ENCODE measurements at regions not wholly inside any gene's neighbourhood (a gene's known extent, or its start where the extent isn't known, plus 50 kb on each side); places are given as distances from the start of the nearest gene placed in this dataset.

DNA sequence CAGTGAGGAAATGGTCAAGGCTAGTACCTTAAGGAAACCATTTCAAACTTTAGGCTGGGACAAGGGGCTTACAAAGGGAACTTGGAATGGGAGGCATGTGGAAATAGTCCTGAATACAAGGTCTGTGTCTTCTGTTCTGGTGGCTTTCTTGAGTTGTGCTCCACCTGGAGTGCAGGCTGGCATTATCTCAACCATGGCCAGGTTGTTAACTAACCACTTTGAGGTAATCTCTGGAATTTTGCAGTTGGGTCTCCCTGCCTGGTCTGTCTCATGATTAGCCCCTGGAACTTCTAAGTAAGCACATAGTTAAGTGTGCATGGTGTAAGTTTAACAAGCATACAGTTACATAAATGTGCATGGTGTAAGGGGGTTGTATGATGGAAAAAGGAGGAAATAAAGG, 77.5 kb downstream of the PCDH18 start:
- TF ChIP-seq, protein P1, sequence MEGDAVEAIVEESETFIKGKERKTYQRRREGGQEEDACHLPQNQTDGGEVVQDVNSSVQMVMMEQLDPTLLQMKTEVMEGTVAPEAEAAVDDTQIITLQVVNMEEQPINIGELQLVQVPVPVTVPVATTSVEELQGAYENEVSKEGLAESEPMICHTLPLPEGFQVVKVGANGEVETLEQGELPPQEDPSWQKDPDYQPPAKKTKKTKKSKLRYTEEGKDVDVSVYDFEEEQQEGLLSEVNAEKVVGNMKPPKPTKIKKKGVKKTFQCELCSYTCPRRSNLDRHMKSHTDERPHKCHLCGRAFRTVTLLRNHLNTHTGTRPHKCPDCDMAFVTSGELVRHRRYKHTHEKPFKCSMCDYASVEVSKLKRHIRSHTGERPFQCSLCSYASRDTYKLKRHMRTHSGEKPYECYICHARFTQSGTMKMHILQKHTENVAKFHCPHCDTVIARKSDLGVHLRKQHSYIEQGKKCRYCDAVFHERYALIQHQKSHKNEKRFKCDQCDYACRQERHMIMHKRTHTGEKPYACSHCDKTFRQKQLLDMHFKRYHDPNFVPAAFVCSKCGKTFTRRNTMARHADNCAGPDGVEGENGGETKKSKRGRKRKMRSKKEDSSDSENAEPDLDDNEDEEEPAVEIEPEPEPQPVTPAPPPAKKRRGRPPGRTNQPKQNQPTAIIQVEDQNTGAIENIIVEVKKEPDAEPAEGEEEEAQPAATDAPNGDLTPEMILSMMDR (conservative IDR thresholded peaks at IDR 0.05; ENCODE audit: low read depth, low read length): no peak
- TF ChIP-seq EZH2phosphoT487 (IDR thresholded peaks at IDR 0.05; ENCODE audit: borderline replicate concordance, low read length) (no peak), EZH2 (IDR thresholded peaks at IDR 0.05; ENCODE audit: low read length, unreplicated experiment) (no peak)
